Stimulated activated CD8-positive, alpha-beta memory T cell treated with anti-CD3 and anti-CD28 coated beads, Interleukin-7, amount 100 ng/mL, for 4 hours (primary cell): ENCODE measurements at regions not wholly inside any gene's neighbourhood (a gene's known extent, or its start where the extent isn't known, plus 50 kb on each side); places are given as distances from the start of the nearest gene placed in this dataset.
"Not testable (repeated sequence)": the region's sequence is repeated elsewhere in the genome, so short reads cannot be mapped to it uniquely, and the experiment has no call there.

Source experiments
- DNase-seq, 2 donors: peaks; one replicate each; pipeline ENCODE4 v3.0.0-alpha.2; 2020; ENCODE audit warnings: low read depth in 2 of 2

DNA sequence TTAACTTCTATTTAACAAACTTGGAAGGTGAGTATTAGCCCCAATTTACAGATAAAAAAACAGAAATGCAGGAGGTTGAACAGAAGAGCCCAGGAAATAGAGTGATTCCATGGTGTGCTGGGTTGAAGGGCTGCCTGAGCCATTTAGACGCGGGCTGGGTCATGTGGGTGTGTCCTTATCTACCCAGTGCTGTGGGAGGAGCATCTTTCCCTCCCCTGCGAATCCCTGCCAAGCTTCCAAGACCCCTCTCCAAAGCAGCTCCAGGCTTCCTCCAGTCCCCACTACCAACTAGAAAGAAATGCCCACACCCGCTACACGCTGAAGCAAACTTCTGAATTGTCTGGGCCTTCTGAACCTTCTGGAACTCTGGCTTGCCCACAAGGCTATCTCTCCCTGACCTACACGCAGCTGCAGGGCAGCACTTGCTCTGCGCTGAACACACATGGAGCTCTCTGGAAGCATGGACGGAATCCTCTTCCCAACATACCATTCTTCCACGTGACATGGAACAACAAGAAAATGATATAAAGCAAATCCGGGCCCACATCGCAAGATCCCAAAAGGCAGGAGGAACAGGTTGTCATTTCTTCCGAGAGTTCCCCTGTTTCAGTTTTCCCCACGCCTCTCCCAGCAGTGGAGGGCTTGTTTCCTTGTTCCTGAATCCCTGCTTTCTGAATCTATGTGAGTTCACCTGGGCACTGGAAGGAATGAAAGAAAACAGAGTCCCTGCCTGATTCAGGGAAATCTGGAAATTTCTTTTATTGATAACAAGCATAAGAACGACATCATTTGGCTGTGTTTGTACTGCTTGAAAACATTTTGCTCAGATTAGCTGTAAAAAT is 562.7 kb upstream of the ID2 start:
- no peak for DNase-seq

DNA sequence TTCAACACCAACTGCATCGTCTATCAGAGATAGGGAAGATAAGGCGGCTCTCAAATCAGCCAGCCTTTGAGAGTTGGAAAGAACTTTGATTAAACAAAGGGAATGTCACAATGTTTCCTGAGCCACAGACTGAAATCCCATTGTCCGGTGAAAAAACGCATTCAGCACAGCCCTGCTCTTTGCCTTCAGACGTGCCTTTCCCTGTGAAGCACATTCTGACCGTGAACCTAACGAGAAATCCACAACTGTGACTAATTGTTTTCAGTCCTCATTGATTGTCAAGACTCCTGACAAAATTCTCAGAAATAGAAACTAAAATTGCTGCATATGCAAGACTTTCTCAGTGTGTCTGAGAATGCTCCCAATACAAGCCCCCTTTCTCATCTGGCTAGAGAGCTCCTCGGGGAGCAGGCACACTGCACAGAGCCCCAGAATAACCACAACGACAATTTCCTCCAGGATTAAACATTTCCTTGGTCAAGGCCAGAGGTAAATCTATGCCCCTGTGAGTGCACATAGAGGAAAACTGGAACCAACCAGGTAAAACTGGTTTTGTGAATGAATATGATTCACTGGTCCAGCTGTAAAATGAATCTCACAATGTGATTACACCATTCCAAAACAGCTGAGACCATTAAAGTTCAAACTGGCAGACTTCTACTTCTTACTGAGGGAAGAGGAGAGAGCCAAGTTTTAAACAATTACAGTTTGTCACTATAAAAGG is 561.9 kb upstream of the ID2 start:
- DNase-seq = no peak

DNA sequence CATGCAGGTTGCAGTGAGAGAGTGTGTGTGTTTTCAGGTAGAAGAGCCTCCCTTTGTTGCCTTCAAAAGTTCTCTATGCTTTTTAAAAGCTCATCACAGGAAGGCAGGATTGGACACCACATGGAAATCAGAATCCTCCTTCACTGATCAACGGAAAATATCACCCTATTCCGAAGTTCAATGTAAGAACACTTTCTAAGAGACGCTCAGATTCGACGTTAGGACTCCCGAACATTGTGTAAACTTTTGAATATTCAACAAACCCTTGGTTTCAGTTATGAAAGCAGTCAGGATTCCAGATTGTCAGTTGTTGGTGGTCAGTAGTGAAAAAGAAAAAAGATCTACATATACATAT is 561.4 kb upstream of the ID2 start:
- no peak for DNase-seq

GRCh38 chr2:8121022-8121825 is 560.6 kb upstream of the ID2 start:
- no peak for DNase-seq

DNA sequence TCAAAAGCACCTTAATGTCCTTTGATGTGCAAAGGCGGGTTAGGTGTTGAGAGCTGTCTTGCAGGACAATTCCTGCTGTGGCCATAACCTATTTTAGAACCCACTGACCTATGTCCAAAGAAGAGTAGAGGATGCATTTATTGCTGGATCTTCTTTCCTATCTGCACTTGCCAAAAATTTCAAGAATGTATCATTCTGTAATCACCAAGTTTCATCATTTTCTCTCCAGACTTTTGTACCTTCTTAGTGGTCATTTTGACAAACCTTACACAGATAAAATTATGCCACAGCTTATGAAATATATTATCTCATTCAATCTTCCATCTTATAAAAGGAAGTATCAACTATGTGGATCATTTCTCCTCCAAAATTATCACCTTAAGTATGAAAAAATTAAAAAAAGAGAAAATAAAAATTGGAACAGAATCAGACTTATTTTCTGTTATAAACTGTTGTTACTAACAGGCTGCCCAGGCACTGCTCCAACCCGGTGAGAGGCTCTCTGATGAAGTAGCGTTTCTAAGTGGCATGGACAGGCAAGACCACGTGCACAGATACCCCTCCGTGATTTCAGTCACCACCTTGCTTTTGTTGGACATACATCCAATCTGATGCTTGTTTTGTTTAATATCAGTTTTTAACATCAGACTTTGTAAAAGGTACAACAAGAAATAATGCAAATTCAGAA is 559.9 kb upstream of the ID2 start:
- DNase-seq = no peak

- DNase-seq = no peak
These were observed 559.3 kb upstream of the ID2 start for GRCh38 chr2:8122520-8122919.

DNA sequence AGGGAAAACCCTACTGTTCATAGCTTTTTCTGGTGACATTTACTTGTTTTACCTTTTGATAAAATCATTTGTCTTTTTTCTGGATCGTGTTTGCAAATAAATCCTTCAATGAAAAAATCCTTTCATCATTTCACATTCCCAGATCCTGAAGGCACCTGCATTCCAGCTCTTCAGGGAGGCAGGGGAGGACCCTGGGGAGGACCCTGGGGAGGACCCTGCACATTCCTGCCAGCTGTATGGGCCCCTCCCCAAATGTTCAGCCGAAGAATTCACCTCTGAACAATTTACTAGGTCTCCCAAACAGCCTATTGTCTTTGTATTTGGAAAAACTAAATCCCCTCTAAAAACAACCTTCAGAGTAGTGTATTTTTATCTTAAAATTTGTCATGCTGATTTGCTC is 558.4 kb upstream of the ID2 start:
- DNase-seq = no peak

DNA sequence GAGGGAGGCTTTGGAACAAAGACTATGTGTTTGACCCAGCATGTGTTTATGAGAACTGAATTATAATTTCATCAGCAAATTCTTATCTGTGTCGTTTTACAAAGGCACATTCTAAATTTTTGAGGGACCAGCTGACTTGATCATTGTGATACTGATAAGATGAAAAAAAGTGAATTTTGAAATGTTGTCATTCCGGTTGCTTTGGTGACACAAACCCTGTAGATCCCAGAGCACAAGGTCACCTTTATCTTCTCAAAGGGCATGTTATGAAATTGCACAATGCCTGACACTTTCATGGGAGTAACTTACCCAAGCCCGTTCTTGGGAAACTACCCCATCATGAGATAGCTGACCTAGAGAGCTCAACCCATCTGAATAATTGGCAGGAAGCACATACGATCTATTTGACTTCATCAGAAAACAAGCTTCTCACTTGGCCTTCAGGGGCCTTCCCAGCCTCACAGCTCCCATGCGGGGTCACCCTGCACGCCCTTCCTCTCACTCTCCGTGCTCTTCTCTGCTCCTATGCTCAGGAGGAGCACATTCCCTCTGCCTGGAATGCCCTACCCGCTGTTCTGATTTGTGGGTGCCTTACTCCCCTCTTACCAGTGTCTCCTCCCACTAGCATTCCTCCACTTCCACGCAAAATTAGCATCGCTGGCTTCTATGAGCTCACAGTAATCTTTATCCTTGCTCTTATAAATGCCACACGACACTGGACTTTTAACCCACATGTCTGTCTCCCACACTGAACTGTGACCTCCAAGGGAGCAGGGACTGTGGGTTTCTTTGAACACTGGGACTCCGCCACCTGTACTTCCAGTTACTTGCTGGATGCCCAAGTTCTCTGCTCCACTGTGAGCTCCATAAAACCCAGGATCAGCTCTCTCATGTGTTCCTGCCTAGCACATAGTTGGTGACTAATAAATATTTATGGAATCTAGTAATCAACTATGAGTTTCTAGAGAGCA is 555.8 kb upstream of the ID2 start:
- DNase-seq = no peak

DNA sequence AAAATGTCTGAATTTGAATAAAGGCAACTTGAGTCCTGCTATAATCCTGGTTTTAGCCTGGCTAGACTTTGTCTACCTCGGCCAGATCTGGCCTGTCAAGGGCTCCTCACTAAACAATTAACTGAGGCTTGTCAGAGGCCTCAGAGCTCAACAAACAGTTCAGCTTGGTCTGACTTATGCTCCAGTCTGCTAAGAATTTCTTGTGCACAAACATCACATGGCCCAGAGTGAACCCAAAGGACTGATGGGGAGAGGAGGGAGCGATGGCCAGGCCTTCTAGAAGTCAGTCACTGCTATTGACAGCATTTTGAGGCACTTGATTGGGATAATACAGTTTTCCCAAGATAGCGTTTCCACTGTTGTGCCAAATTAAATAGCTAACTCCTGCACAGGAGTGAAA is 555.1 kb upstream of the ID2 start:
- DNase-seq = no peak

- not testable (repeated sequence) for DNase-seq
These were observed 550.4 kb upstream of the ID2 start for GRCh38 chr2:8131423-8131822.

DNA sequence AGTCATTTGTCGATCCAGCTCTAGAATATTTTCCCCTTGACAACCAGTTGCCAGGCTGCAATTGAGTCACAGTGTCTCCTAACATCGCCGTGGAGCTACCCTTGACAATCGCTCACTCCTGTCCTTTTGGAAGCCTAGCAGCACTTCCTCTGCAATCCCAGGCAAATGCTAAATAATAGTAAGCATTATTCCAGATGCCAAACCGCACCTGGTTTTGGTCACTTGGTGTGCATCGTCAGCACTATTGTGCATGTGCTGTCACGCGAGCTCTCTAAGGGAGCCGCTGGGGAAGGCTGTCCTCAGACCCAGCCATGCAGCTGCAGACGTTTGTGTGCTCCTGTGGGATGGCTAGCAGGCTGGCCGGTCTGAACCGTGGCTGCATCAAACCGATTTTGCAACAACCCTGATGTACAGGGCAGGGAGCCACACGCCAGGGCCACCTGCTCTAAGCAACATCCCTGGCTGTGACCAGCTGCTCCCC is 549.5 kb upstream of the ID2 start:
- no peak for DNase-seq

- no peak for DNase-seq
These were observed 549.0 kb upstream of the ID2 start for GRCh38 chr2:8132879-8133278.

- no peak for DNase-seq
These were observed 548.5 kb upstream of the ID2 start for GRCh38 chr2:8133363-8133762.

- DNase-seq = no peak
These were observed 547.9 kb upstream of the ID2 start for GRCh38 chr2:8133913-8134472.

DNA sequence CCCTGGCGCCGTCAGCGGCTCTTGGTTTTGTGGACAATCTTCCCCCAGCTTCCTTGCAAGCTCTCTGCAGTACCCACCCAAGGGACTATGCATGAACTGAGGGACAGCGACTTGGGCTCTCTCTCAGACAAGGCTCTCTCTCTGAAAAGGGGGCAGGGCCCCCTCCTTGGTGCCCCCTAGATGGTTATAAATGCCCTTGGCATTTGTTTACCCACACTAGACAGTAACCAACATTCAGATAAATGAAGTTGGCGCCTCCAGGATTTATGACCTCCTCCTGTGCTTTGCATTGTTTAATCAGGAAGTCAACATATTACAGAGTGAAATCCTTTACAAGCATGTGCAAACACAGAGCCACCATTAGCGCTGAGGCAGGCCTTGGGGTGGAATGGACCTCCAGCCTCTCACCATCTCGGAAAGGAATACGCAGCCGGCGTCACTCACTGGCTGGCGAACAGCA is 547.4 kb upstream of the ID2 start:
- no peak for DNase-seq

DNA sequence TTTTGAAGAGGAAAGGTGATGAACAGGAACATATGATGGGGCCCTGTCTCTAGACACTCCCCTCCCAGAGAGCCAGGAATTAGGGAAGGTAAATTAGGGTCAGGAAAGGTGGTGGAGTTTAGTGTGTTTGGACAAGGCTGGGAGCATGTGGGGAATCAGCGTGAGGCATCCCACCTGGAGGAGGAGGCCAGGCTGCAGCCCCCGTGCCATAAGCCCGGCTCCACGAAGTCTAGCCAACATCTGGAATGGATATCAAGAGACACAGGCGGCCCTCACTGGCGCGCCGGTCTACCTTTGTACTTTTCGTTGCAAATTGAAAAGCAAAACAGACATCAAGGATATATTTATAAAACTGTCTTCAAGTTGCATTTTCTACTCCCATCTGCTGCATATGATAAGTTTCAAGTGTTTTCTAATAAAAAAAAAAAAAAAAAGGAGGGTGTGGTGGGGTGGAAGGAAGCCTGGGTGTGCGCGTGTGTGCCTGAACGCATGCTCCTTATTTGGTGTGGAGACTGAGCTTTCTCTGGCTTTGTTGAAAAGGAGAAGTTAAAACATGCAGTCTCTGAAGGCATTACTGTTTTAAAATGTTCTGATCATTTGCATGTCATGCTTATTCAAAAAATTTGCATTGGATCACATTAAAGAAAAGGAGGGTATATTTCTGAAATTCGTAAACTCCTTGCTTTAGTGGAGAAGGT is 546.7 kb upstream of the ID2 start:
- no peak for DNase-seq

DNA sequence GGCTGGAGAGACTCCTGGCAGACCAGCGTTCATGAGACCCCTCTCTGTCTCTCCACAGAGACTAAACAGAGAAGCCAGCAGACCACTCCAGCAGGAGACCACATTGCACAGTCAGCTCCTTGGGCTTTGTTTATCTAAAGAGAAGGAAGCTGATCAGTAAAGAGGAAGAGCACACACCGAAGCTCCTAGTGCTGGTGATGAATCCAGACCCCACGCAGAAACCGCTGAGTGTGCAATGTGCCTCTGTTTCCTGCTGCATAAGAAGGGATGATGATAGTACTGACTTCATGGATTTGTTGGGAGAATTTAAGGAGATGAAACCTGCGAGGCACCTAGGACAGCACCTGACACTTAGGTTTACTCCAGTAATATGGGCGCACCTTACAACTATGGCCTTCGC is 544.1 kb upstream of the ID2 start:
- DNase-seq = no peak

GRCh38 chr2:8138525-8138922 is 543.3 kb upstream of the ID2 start:
- no peak for DNase-seq

GRCh38 chr2:8138923-8139667 is 542.8 kb upstream of the ID2 start:
- DNase-seq = no peak
